ENCODE measurements at regions not wholly inside any gene's neighbourhood (a gene's known extent, or its start where the extent isn't known, plus 50 kb on each side); places are given as distances from the start of the nearest gene placed in this dataset.

- Histone ChIP-seq H3K9ac (ENCODE audit: insufficient read depth in 1 of 2, low read length in 2 of 2) (no peak overlapping the region), H3K4me1 (ENCODE audit: control insufficient read depth in 5 of 5, insufficient read depth in 5 of 5, low read length in 5 of 5) (peaks cover 0 to 27% (median 11%) of the 10 kb centered on the region in 5 donors), H3K36me3 (ENCODE audit: control insufficient read depth in 4 of 4, insufficient read depth in 4 of 4, low read length in 4 of 4) (no peaks in the 10 kb centered on the region), H3K9me3 (ENCODE audit: control insufficient read depth in 4 of 4, insufficient read depth in 3 of 4, low read length in 3 of 4) (no peaks in the 10 kb centered on the region), H3K27ac (ENCODE audit: low read depth in 1 of 2, low read length in 1 of 2) (no peak overlapping the region), H3K27me3 (ENCODE audit: control insufficient read depth in 3 of 3, insufficient read depth in 3 of 3, low read length in 2 of 3) (no peaks in the 10 kb centered on the region), H3K4me3 (no peak overlapping the region)
- ATAC-seq (ENCODE audit: insufficient read depth, low FRiP score): no peak
- no peak for TF ChIP-seq CTCF (IDR thresholded peaks at IDR 0.05; ENCODE audit: control extremely low read depth, extremely low read depth)
- 34 to 52% methylated on average over 7 of the region's 7 CpGs for WGBS, 2 donors
- peak in 2 of 3 donors; percentile 36 to 50 for DNase-seq
Observed at GRCh38 chr6:156347246-156347645, 429.9 kb upstream of the ARID1B start.

- WGBS, 2 donors: 54 to 68% methylated on average over 7 of the region's 7 CpGs
- TF ChIP-seq CTCF (IDR thresholded peaks at IDR 0.05; ENCODE audit: control extremely low read depth, extremely low read depth): no peak
- ATAC-seq (ENCODE audit: insufficient read depth, low FRiP score) (no peak), DNase-seq (no peak)
- no peaks in the 10 kb centered on the region for H3K36me3 ChIP-seq (ENCODE audit: control insufficient read depth in 4 of 4, insufficient read depth in 4 of 4, low read length in 4 of 4)
- H3K27me3 ChIP-seq (ENCODE audit: control insufficient read depth in 3 of 3, insufficient read depth in 3 of 3, low read length in 2 of 3): no peaks in the 10 kb centered on the region
- H3K4me1 ChIP-seq (ENCODE audit: control insufficient read depth in 5 of 5, insufficient read depth in 5 of 5, low read length in 5 of 5): peaks cover 0 to 24% (median 11%) of the 10 kb centered on the region in 5 donors
- H3K4me3 ChIP-seq: no peak overlapping the region
- H3K9ac ChIP-seq (ENCODE audit: insufficient read depth in 1 of 2, low read length in 2 of 2): no peak overlapping the region
- no peaks in the 10 kb centered on the region for H3K9me3 ChIP-seq (ENCODE audit: control insufficient read depth in 4 of 4, insufficient read depth in 3 of 4, low read length in 3 of 4)
- no peak overlapping the region for H3K27ac ChIP-seq (ENCODE audit: low read depth in 1 of 2, low read length in 1 of 2)
Observed at GRCh38 chr6:156345700-156346099, 431.5 kb upstream of the ARID1B start.

- H3K27ac ChIP-seq (ENCODE audit: low read depth in 1 of 2, low read length in 1 of 2): no peak overlapping the region
- no peak overlapping the region for H3K4me3 ChIP-seq
- ATAC-seq (ENCODE audit: insufficient read depth, low FRiP score) (no peak), DNase-seq (no peak)
- no peak for TF ChIP-seq CTCF (IDR thresholded peaks at IDR 0.05; ENCODE audit: control extremely low read depth, extremely low read depth)
- H3K9ac ChIP-seq (ENCODE audit: insufficient read depth in 1 of 2, low read length in 2 of 2): no peak overlapping the region
- H3K27me3 ChIP-seq (ENCODE audit: control insufficient read depth in 3 of 3, insufficient read depth in 3 of 3, low read length in 2 of 3): no peaks in the 10 kb centered on the region
- 52 to 66% methylated on average over 2 of the region's 2 CpGs for WGBS, 2 donors
- H3K4me1 ChIP-seq (ENCODE audit: control insufficient read depth in 5 of 5, insufficient read depth in 5 of 5, low read length in 5 of 5): peaks cover 0 to 24% (median 11%) of the 10 kb centered on the region in 5 donors
- H3K36me3 ChIP-seq (ENCODE audit: control insufficient read depth in 4 of 4, insufficient read depth in 4 of 4, low read length in 4 of 4): no peaks in the 10 kb centered on the region
- H3K9me3 ChIP-seq (ENCODE audit: control insufficient read depth in 4 of 4, insufficient read depth in 3 of 4, low read length in 3 of 4): no peaks in the 10 kb centered on the region
Observed at GRCh38 chr6:156344491-156344890, 432.7 kb upstream of the ARID1B start.

- H3K27ac ChIP-seq (ENCODE audit: low read depth in 1 of 2, low read length in 1 of 2): no peak overlapping the region
- H3K4me1 ChIP-seq (ENCODE audit: control insufficient read depth in 5 of 5, insufficient read depth in 5 of 5, low read length in 5 of 5): no peaks in the 10 kb centered on the region
- peaks cover 0 to 2% (median 1%) of the 10 kb centered on the region in 4 donors for H3K9me3 ChIP-seq (ENCODE audit: control insufficient read depth in 4 of 4, insufficient read depth in 3 of 4, low read length in 3 of 4)
- H3K4me3 ChIP-seq: no peak overlapping the region
- 57 to 84% methylated on average over 4 of the region's 4 CpGs for WGBS, 2 donors
- no peak for TF ChIP-seq CTCF (IDR thresholded peaks at IDR 0.05; ENCODE audit: control extremely low read depth, extremely low read depth)
- H3K9ac ChIP-seq (ENCODE audit: insufficient read depth in 1 of 2, low read length in 2 of 2): no peak overlapping the region
- DNase-seq: no peak
- H3K27me3 ChIP-seq (ENCODE audit: control insufficient read depth in 3 of 3, insufficient read depth in 3 of 3, low read length in 2 of 3): no peaks in the 10 kb centered on the region
- ATAC-seq (ENCODE audit: insufficient read depth, low FRiP score): no peak
- H3K36me3 ChIP-seq (ENCODE audit: control insufficient read depth in 4 of 4, insufficient read depth in 4 of 4, low read length in 4 of 4): no peaks in the 10 kb centered on the region
Observed at GRCh38 chr6:156337801-156338200, 439.4 kb upstream of the ARID1B start.
